ENCODE measurements at regions not wholly inside any gene's neighbourhood (a gene's known extent, or its start where the extent isn't known, plus 50 kb on each side); places are given as distances from the start of the nearest gene placed in this dataset.

DNA sequence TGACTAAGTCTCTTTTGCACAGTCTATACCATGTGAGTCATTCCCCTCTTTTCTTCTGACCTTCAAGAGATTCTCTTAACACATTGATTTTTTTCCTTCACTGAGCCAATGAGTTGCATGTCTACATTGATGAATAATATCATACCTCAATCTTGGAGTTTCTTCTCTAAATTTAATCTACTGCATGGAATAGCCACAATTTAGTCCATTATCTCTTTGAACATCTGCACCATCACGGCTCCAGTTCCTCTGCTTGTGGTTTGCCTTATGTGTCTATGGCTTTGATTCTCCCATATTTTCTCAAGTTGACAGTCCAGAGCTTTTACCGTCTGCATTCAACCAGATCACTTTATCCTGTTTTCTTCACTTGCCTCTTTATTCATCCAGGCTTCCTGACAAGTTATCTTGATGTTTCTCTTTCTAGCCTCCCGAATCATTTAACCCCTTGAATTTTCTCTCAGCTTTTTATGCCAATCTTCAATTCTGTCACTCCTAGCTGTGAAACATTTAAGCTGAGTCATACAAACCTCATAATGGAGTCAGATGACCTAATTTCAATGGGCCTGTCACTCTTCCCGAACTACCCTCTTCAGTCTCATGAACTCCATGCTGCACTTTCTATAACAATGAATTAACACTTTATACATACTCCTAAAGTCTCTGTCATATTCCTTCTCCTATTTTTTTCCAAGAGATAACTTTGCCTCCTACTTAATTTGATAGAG is 222.3 kb downstream of the CPE start:
- no peak overlapping the region for H3K27ac Mint-ChIP-seq

DNA sequence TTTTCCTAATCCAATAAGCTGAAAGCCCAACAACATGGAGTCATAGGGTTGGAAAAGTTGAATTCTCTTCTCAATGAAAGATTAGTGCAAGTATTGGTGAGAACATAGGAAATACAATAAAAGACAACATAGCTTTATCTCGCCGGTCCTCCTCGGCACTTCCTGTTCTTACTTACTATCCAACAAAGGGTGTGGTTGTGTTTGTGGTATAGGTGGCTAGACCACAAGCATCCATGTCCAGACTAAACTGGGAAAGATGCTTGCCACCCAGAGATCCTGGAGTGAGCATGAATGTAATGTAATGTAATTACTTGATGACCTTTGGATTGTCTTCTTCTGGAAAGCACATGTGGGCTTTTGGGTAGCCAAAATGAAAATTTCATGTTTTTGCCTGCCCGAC is 223.8 kb downstream of the CPE start:
- no peaks in the 10 kb centered on the region for H3K4me1 Mint-ChIP-seq (ENCODE audit: low read depth)
- no peak overlapping the region for H3K27ac Mint-ChIP-seq
- peaks cover 10% of the 10 kb centered on the region for H3K27me3 Mint-ChIP-seq (ENCODE audit: low read depth)
- no peaks in the 10 kb centered on the region for H3K36me3 Mint-ChIP-seq (ENCODE audit: low read depth)
- peaks cover 3% of the 10 kb centered on the region for H3K9me3 Mint-ChIP-seq
- no peak overlapping the region for H3K4me3 Mint-ChIP-seq

More for the DNA sequence above, 222.3 kb downstream of the CPE start:
- Mint-ChIP-seq H3K27me3 (ENCODE audit: low read depth) (peaks cover 10% of the 10 kb centered on the region), H3K36me3 (ENCODE audit: low read depth) (no peaks in the 10 kb centered on the region), H3K9me3 (no peaks in the 10 kb centered on the region), H3K4me1 (ENCODE audit: low read depth) (no peaks in the 10 kb centered on the region), H3K4me3 (no peak overlapping the region)

DNA sequence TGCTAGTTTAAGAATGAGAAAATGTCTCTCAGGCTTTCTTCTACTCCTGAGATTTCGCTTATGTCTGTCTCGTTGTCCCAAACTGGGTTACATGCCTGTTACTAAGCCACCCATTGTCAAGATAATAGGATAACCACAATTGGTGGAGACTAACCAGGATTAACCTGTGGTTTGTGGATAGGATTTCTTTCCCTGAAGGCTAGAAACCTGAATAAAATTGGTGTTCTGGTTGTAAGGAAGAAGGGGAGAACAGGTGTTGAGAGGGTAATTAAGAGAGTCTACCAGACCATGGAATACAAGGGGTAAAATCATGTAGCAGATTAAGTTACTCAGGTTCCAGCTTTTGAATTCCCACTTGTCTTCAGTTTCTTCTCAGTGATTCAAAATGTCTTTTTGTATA is 225.4 kb downstream of the CPE start:
- Mint-ChIP-seq H3K4me3 (no peak overlapping the region), H3K9me3 (peaks cover 3% of the 10 kb centered on the region), H3K27me3 (ENCODE audit: low read depth) (peaks cover 10% of the 10 kb centered on the region), H3K36me3 (ENCODE audit: low read depth) (no peaks in the 10 kb centered on the region), H3K27ac (no peak overlapping the region), H3K4me1 (ENCODE audit: low read depth) (no peaks in the 10 kb centered on the region)

DNA sequence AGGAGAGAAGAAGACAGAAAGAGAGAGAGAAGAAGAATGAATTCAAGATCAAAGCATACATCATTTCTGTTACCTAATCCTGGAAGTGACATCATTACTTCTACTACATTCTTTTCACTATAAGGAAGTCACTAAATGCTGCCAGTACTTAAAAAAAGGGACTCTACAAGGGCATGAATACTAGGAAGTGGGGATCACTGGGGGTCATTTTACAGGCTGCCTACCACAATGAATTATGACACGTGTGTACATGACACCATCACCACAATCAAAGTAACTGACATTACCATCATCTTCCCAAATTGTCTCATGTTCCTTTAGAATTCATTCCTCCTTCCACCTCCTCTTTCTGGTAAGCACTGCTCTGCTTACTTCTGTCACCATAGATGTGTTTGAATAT is 227.0 kb downstream of the CPE start:
- Mint-ChIP-seq H3K27me3 (ENCODE audit: low read depth) (peaks cover 10% of the 10 kb centered on the region), H3K27ac (no peak overlapping the region), H3K4me1 (ENCODE audit: low read depth) (peaks cover 1% of the 10 kb centered on the region), H3K4me3 (no peak overlapping the region), H3K36me3 (ENCODE audit: low read depth) (no peaks in the 10 kb centered on the region), H3K9me3 (peaks cover 3% of the 10 kb centered on the region)

DNA sequence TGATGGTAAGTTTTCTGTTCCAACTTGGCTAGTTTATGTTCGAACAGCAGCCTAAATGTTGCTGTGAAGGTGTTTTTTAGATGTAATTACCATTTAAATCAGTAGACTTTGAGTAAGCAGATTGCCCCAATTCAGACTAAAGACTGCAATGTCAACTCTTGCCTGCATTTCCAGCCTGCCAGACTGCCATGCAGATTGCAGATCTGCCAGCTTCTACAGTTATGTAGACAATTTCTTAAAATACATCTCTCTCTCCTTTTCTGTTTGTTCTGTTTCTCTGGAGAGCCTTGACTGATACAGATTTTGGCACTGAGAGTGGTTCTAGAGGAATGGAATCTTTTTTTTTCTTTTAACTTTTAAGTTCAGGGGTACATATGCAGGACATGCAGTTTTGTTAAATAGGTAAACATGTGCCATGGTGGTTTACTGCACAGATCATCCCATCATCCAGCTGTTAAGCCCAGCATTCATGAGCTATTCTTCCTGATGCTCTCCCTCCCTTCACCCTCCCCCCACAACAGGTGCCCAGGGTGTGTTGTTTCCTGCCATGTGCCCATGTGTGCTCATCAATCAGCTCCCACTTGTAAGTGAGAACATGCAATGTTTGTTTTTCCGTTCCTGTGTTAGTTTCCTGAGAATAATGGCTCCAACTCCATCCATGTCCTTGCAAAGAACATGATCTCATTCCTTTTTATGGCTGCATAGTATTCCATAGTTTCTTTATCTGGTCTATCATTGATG is 227.8 kb downstream of the CPE start:
- Mint-ChIP-seq H3K4me1 (ENCODE audit: low read depth) (peaks cover 5% of the 10 kb centered on the region), H3K27me3 (ENCODE audit: low read depth) (peaks cover 10% of the 10 kb centered on the region), H3K4me3 (no peak overlapping the region), H3K9me3 (peaks cover 3% of the 10 kb centered on the region), H3K36me3 (ENCODE audit: low read depth) (no peaks in the 10 kb centered on the region), H3K27ac (no peak overlapping the region)

DNA sequence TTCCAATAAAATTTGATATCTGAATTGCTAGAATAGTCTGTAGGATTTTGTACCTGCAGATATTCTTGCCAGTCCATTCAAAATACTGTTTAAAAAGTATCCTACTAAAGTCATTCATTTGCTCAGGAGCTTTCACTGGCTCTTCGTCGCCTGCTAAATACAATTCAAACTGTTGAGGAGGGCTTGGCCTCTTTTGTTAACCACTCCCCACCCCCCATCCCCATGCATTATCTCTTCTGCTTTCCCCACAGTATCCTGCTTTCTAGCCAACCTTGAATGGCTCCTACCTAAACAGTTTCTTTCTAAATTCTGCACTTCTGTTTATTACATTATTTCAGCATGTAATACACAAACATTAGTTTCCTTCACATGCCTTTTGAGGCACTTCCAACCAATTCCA is 230.8 kb downstream of the CPE start:
- H3K4me1 Mint-ChIP-seq (ENCODE audit: low read depth) = peaks cover 9% of the 10 kb centered on the region
- peaks cover 3% of the 10 kb centered on the region for H3K9me3 Mint-ChIP-seq
- H3K27ac Mint-ChIP-seq = no peak overlapping the region
- peaks cover 9% of the 10 kb centered on the region for H3K27me3 Mint-ChIP-seq (ENCODE audit: low read depth)
- no peaks in the 10 kb centered on the region for H3K36me3 Mint-ChIP-seq (ENCODE audit: low read depth)
- no peak overlapping the region for H3K4me3 Mint-ChIP-seq

DNA sequence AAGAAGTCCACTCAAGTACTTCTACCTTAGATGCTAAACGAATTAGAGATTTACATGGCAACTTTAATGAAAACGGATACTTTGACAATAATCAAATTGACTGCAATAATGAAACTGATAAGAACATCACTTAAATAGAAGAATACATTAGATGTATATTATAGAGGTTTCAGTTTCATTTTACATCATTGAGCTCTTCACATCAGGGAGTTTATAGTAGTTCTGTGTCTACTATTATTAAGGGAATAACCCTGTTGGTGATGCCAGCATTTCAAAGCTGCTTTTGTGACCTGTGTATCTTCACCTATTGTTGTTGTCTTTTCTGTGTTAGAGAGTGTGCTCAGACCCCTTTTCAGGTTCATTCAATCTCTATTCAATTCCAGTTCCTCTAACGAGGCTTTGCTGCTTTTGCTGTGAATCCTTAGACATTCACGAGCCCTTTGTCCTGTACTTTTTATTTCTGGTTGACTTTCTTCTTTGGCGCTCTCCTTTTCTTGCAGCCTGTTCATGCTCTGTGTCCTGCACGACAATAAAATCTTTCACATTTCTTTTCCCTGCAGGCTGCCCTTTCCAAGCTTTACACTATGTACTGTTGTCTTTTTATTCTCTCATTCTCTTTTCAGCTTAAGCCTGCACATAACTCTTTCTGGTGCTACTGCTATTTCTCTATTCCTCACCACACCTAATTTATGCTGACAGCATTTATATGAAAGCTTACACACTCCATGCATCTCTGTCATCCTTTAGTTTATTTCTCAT is 232.1 kb downstream of the CPE start:
- Mint-ChIP-seq H3K27me3 (ENCODE audit: low read depth) (no peaks in the 10 kb centered on the region), H3K4me3 (peak overlapping the region; percentile 46), H3K27ac (no peak overlapping the region), H3K9me3 (peaks cover 3% of the 10 kb centered on the region), H3K36me3 (ENCODE audit: low read depth) (no peaks in the 10 kb centered on the region), H3K4me1 (ENCODE audit: low read depth) (peaks cover 9% of the 10 kb centered on the region)

DNA sequence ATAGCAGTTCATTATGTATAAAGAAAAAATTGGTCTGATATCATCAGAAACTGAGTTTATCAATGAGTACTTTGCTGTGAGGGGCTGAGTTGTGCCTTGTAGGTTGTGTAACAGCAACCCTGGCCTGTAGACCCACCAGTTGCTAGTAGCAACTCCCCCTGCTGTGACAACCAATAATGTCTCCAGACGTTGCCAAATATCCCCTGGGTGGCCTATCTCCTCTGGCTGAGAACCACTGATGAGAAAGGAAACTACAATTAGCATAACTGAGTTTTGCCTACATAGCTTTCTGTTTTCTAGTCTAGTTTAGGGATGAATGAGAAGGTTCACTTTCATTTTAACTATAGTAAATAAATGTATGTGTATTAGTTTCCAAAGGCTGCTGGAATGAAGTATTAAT is 234.1 kb downstream of the CPE start:
- H3K4me1 Mint-ChIP-seq (ENCODE audit: low read depth) = peaks cover 9% of the 10 kb centered on the region
- H3K27ac Mint-ChIP-seq = peak overlapping the region; percentile 59
- no peak overlapping the region for H3K4me3 Mint-ChIP-seq
- H3K36me3 Mint-ChIP-seq (ENCODE audit: low read depth) = no peaks in the 10 kb centered on the region
- no peaks in the 10 kb centered on the region for H3K27me3 Mint-ChIP-seq (ENCODE audit: low read depth)
- peaks cover 5% of the 10 kb centered on the region for H3K9me3 Mint-ChIP-seq

DNA sequence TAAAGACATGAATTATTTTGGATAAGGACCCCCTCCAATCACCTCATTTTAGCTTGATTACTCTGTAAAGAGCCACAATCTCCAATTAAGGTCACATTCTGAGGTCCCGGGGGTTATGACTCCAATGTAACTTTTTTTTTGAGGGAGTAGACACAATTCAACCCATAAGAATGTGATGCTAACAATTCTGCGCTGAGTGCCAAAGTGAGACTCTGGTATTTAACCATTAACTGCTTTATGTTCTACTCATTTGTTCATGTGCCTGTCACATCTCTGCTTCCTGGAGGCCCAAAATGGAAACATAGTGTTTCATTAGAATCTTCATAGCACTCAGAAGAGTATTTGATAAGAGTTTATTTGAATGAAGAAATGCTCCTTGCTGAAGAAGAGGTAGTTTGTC is 234.8 kb downstream of the CPE start:
- no peaks in the 10 kb centered on the region for H3K27me3 Mint-ChIP-seq (ENCODE audit: low read depth)
- peaks cover 9% of the 10 kb centered on the region for H3K4me1 Mint-ChIP-seq (ENCODE audit: low read depth)
- no peak overlapping the region for H3K4me3 Mint-ChIP-seq
- H3K36me3 Mint-ChIP-seq (ENCODE audit: low read depth) = no peaks in the 10 kb centered on the region
- peaks cover 5% of the 10 kb centered on the region for H3K9me3 Mint-ChIP-seq
- no peak overlapping the region for H3K27ac Mint-ChIP-seq

DNA sequence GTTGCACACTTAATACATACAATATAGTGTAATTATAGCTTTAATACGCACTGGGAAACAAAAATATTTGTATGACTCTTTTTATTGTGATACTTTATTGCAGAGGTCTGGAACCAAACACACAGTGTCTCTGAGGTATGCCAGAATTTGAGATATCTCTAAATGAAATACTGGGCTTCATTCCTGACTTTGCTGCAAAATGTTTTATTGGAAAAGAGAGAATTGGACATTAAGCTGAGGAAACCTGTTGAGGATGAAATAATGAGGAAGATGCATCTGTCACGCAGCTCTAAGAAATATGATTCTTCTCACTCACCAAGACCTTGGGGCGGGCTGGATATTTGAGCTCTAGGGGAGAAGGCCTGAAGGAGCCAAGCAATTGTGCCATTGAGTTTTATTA is 242.1 kb downstream of the CPE start:
- Mint-ChIP-seq H3K36me3 (ENCODE audit: low read depth) (no peaks in the 10 kb centered on the region), H3K27ac (no peak overlapping the region), H3K4me1 (ENCODE audit: low read depth) (peaks cover 4% of the 10 kb centered on the region), H3K4me3 (no peak overlapping the region), H3K9me3 (peaks cover 20% of the 10 kb centered on the region), H3K27me3 (ENCODE audit: low read depth) (peaks cover 6% of the 10 kb centered on the region)

DNA sequence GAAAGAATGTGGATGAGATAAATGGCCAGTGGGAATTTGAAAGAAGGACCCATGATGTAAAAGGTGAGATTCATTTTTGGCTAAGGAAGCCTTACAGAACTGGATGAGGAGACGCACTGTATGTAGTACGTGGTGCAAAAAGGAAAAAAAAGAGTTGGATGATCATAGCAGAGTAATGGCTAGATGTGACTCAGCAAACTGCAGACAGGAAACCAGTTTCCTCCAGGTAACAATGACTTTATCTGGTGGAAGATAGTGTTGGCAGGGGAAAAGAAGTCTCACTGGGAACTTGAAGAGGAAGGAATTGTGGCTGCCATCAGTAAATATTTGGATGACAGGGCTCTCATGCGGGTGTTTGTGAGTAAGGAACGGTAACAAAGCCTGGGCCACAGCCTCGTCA is 243.2 kb downstream of the CPE start:
- Mint-ChIP-seq H3K36me3 (ENCODE audit: low read depth) (no peaks in the 10 kb centered on the region), H3K27me3 (ENCODE audit: low read depth) (peaks cover 6% of the 10 kb centered on the region), H3K4me1 (ENCODE audit: low read depth) (peaks cover 4% of the 10 kb centered on the region), H3K4me3 (no peak overlapping the region), H3K27ac (no peak overlapping the region), H3K9me3 (peaks cover 20% of the 10 kb centered on the region)

DNA sequence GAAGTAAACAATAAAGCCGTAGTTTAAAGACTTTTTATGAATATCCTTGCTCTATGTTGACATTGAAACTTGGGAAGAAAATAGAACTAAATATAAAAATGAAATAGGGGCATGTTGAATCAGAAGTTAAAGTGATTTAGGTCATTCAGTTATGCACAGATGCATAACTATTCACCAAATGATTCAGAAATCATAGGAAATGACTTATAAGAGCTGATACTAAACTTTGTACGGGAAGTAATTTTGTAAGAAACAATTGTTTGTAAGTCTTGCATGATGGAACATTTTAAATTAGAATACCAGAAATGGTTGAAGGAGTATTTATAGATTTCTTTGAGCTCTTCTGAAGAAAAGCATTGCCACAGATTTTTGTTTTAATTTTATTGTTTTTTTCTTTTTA is 246.5 kb downstream of the CPE start:
- peaks cover 6% of the 10 kb centered on the region for H3K27me3 Mint-ChIP-seq (ENCODE audit: low read depth)

DNA sequence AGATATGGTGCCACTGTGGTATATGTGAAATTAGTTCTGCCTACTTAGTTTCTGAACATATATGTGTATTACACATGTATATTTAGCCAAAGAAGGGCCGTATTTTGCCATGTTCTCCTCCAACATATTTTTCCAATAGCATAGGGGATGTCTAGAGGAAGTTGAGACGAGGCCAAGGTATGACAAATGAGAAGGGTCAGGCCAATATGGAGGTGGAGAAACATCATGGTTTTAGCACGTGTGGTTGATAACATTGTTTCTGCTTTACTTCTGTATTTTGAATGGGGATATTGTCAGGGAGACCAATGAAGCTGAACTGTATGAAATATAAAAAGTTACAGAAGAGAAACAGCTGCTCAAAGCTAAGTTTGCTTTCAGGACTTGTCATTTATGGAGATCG is 246.7 kb upstream of the TLL1 start:
- H3K27me3 Mint-ChIP-seq (ENCODE audit: low read depth) = peaks cover 6% of the 10 kb centered on the region
- H3K27ac Mint-ChIP-seq = no peak overlapping the region
- peaks cover 4% of the 10 kb centered on the region for H3K4me1 Mint-ChIP-seq (ENCODE audit: low read depth)
- H3K9me3 Mint-ChIP-seq = no peaks in the 10 kb centered on the region
- no peak overlapping the region for H3K4me3 Mint-ChIP-seq
- no peaks in the 10 kb centered on the region for H3K36me3 Mint-ChIP-seq (ENCODE audit: low read depth)

More for the DNA sequence above, 246.5 kb downstream of the CPE start:
- Mint-ChIP-seq H3K4me3 (no peak overlapping the region), H3K27ac (no peak overlapping the region), H3K9me3 (peaks cover under 1% of the 10 kb centered on the region), H3K36me3 (ENCODE audit: low read depth) (no peaks in the 10 kb centered on the region), H3K4me1 (ENCODE audit: low read depth) (peaks cover 4% of the 10 kb centered on the region)

DNA sequence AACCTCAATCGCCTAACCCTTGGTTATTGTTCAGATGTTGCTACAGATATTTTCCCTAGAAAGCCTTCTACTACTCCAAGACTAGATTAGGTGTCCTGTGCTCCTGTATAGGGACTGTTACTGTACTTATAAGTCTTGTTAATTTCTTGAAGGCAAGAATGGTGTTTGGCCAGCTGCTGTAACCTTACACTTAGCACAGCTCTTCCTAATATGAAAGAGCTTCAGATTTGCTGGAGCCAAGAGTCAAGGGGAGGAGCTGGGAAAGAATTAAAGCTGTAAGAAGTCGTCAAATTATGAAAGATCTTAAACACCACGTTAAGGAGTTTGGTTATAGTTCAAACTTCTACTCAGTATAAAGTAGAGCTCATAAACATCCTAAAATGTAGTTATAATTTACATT is 245.9 kb upstream of the TLL1 start:
- H3K4me3 Mint-ChIP-seq = no peak overlapping the region
- no peaks in the 10 kb centered on the region for H3K9me3 Mint-ChIP-seq
- H3K4me1 Mint-ChIP-seq (ENCODE audit: low read depth) = peaks cover under 1% of the 10 kb centered on the region
- peaks cover 1% of the 10 kb centered on the region for H3K27me3 Mint-ChIP-seq (ENCODE audit: low read depth)
- H3K27ac Mint-ChIP-seq = peak overlapping the region; percentile 8
- no peaks in the 10 kb centered on the region for H3K36me3 Mint-ChIP-seq (ENCODE audit: low read depth)

DNA sequence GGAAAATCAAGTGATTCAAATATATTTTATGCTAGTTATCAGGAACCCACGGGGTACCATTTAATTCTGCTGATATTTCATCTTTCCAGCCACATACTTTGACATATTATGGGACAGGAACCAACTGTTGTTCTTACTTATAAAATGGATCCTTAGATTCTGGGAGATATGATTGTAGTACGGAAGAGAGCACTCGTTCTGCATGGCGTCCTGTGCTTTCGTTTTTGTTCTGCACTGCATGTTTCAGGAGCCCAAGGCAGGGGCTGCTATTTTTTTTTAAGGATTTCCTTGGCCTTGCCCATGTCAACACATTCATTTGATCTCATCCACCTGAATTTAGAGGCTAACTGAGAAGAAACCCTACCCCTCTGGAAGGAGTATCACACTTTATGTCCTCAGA is 245.5 kb upstream of the TLL1 start:
- H3K9me3 Mint-ChIP-seq = no peaks in the 10 kb centered on the region
- H3K4me3 Mint-ChIP-seq = no peak overlapping the region
- no peaks in the 10 kb centered on the region for H3K4me1 Mint-ChIP-seq (ENCODE audit: low read depth)

More for the DNA sequence above, 245.5 kb upstream of the TLL1 start:
- H3K27ac Mint-ChIP-seq = no peak overlapping the region
- no peaks in the 10 kb centered on the region for H3K36me3 Mint-ChIP-seq (ENCODE audit: low read depth)
- no peaks in the 10 kb centered on the region for H3K27me3 Mint-ChIP-seq (ENCODE audit: low read depth)
